Astrocyte (in vitro differentiated cells and primary cell): ENCODE measurements at regions not wholly inside any gene's neighbourhood (a gene's known extent, or its start where the extent isn't known, plus 50 kb on each side); places are given as distances from the start of the nearest gene placed in this dataset.

Experiments
- EZH2 ChIP-seq: IDR thresholded peaks from 2 replicates; pipeline ENCODE4 v1.6.1; 2012; ENCODE audit warnings: mild to moderate bottlenecking, low read length, inconsistent platforms; ENCODE audit not compliant: insufficient read depth
- TF ChIP-seq, protein P1 (sequence below): IDR thresholded peaks from 2 replicates; pipeline ENCODE4 v1.5.1; 2011; ENCODE audit warnings: low read depth, mild to moderate bottlenecking, inconsistent platforms, low read length, moderate library complexity; ENCODE audit not compliant: insufficient read depth

DNA sequence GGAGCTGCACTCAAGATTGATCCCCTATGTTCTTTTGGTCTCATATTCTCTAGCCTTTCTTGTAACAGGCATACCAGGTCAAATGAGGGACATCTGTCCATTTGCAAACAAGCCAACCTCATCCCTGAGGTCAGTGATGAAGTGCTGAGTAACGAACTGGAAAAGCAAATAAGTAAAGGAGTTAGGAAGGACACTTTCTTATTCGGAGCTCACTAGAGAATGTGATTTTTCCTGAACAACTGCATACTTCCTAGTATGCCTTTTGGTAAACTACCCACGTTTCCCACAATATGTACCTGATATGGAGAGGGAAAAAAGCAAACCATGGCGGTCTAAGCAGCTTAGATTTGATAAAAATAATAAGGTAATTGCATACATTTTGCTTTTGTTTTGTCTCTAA, 91.0 kb upstream of the MYCBP2 start:
- TF ChIP-seq, protein P1, sequence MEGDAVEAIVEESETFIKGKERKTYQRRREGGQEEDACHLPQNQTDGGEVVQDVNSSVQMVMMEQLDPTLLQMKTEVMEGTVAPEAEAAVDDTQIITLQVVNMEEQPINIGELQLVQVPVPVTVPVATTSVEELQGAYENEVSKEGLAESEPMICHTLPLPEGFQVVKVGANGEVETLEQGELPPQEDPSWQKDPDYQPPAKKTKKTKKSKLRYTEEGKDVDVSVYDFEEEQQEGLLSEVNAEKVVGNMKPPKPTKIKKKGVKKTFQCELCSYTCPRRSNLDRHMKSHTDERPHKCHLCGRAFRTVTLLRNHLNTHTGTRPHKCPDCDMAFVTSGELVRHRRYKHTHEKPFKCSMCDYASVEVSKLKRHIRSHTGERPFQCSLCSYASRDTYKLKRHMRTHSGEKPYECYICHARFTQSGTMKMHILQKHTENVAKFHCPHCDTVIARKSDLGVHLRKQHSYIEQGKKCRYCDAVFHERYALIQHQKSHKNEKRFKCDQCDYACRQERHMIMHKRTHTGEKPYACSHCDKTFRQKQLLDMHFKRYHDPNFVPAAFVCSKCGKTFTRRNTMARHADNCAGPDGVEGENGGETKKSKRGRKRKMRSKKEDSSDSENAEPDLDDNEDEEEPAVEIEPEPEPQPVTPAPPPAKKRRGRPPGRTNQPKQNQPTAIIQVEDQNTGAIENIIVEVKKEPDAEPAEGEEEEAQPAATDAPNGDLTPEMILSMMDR: no peak
- no peak for TF ChIP-seq EZH2
